Esophagus squamous epithelium (tissue), 5 donors: ENCODE measurements at regions not wholly inside any gene's neighbourhood (a gene's known extent, or its start where the extent isn't known, plus 50 kb on each side); places are given as distances from the start of the nearest gene placed in this dataset.

Source experiments
- DNase-seq: peaks from one replicate; lab custom pipeline; 2025; lab: John Stamatoyannopoulos, UW
- H3K27ac ChIP-seq, 4 donors: fragments of 200-600 bp; sonication (generic); one replicate each; pipeline ENCODE4 v1.5.1; 2016 to 2019; ENCODE audit warnings: mild to moderate bottlenecking in 1 of 4
- H3K27me3 ChIP-seq, 4 donors: fragments of 200-600 bp; sonication (generic); 1 replicate in 3 of 4; 2 replicates in 1 of 4; pipeline versions ENCODE4 v1.5.1 to v1.6.0; 2017 to 2021; ENCODE audit warnings: antibody characterized with exemption in 1 of 4
- H3K36me3 ChIP-seq, 3 donors: fragments of 200-600 bp; sonication (generic); one replicate each; pipeline ENCODE4 v1.5.1; 2016 to 2019
- H3K4me1 ChIP-seq, 3 donors: fragments of 200-600 bp; sonication (generic); one replicate each; pipeline ENCODE4 v1.5.1; 2017 to 2019
- H3K4me3 ChIP-seq, 4 donors: fragments of 200-600 bp; sonication (generic); 1 replicate in 3 of 4; 2 replicates in 1 of 4; pipeline ENCODE4 v1.5.1; 2016 to 2019; ENCODE audit warnings: mild to moderate bottlenecking in 2 of 4, moderate library complexity in 1 of 4
- H3K9me3 ChIP-seq, 3 donors: fragments of 200-600 bp; sonication (generic); one replicate each; pipeline ENCODE4 v1.5.1; 2016 to 2019
- POLR2A ChIP-seq, 4 donors: fragments of 450-650 bp; IDR thresholded peaks; one replicate each; pipeline ENCODE4 v1.6.1; 2017; ENCODE audit warnings: antibody characterized with exemption in 4 of 4, mild to moderate bottlenecking in 4 of 4, moderate library complexity in 3 of 4
- WGBS, 2 donors: methylation state at CpG; one replicate each; pipeline ENCODE4 v1.1.5; 2018; 5-methylcytosine and 5-hydroxymethylcytosine counted together
- intact Hi-C: fragments of 100-400 bp; cut with DNase I; formaldehyde crosslinking; loops from one replicate; pipeline ENCODE4 v1.15.0; 2022
- TF ChIP-seq, protein P1 (sequence below), 6 experiments: fragments of 450-650 bp in 4 of 6; fragments of 200-600 bp in 2 of 6; sonication (generic) in 2 of 6; IDR thresholded peaks; one replicate each; pipeline ENCODE4 v1.5.1; 2016 to 2019; ENCODE audit warnings: antibody characterized with exemption in 6 of 6, mild to moderate bottlenecking in 4 of 6, moderate library complexity in 4 of 6
- donor health status: DM: yes; HTN: yes; CAD: no.

DNA sequence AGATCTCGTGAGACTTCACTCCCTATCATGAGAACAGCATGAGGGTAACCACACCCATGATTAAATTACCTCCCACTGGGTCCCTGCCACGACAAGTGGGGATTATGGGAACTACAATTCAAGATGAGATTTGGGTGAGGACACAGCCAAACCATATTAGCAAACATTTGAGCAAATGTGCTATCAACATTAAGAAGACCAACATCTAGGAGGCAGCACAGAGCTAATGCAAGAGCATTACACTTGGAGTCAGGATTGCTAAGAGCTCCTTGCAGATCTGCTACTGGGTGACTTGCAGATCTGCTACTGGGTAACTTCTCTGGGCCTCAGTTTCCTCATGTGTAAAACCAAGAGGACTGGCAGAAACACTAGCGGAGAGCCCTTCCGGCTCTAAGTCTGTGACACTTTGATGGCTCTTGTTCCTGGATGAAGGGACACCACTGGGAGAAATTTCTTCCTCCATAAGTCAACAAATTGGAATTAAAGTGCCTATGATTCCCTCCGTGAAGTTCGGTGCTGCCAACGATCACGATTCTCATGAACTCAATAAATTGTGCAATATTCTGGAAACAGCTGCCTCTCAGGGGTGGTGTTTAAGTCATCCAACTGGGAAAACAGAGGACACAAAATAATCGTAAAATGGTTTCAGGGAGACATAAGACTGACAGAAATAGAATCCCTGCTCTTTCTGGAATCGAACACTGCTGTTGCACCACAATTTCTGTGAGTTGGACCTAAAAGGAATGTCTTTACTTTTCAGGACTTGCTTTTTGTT, 115.8 kb upstream of the ITGB1 start:
- H3K4me3 ChIP-seq = no peak overlapping the region
- 61 to 74% methylated on average over 10 of the region's 10 CpGs for WGBS, 2 donors
- intact Hi-C loops = no loop called here
- H3K4me1 ChIP-seq = no peaks in the 10 kb centered on the region
- no peaks in the 10 kb centered on the region for H3K36me3 ChIP-seq
- no peak overlapping the region for H3K27ac ChIP-seq
- H3K9me3 ChIP-seq = no peaks in the 10 kb centered on the region
- no peaks in the 10 kb centered on the region for H3K27me3 ChIP-seq
- TF ChIP-seq POLR2A (IDR thresholded peaks at IDR 0.05) = no peak
- TF ChIP-seq, protein P1, sequence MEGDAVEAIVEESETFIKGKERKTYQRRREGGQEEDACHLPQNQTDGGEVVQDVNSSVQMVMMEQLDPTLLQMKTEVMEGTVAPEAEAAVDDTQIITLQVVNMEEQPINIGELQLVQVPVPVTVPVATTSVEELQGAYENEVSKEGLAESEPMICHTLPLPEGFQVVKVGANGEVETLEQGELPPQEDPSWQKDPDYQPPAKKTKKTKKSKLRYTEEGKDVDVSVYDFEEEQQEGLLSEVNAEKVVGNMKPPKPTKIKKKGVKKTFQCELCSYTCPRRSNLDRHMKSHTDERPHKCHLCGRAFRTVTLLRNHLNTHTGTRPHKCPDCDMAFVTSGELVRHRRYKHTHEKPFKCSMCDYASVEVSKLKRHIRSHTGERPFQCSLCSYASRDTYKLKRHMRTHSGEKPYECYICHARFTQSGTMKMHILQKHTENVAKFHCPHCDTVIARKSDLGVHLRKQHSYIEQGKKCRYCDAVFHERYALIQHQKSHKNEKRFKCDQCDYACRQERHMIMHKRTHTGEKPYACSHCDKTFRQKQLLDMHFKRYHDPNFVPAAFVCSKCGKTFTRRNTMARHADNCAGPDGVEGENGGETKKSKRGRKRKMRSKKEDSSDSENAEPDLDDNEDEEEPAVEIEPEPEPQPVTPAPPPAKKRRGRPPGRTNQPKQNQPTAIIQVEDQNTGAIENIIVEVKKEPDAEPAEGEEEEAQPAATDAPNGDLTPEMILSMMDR (IDR thresholded peaks at IDR 0.05) = no peak
- no peak for DNase-seq

DNA sequence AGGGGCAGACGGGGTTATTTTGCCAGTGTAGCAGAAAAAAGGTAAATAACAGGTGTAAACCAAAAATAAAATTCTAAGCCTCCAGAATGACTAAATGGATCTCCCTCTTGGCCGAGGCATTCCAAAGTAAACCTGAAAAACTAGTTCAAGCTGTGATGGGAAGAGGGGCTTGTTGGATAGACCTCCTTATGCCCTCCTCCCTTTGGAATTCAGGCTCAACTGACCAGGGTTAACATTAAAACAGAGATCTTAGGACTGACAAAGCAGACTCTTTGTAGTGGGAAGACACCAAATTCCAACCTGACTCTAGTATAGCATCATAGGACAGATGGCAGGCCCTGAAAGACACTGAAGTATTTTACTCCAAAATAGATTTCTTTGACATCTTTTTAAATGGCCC, 113.8 kb upstream of the ITGB1 start:
- H3K4me3 ChIP-seq = no peak overlapping the region
- H3K36me3 ChIP-seq = no peaks in the 10 kb centered on the region
- intact Hi-C loops = no loop called here
- 50 to 60% methylated on average over 2 of the region's 2 CpGs for WGBS, 2 donors
- DNase-seq = no peak
- no peak overlapping the region for H3K27ac ChIP-seq
- H3K4me1 ChIP-seq = no peaks in the 10 kb centered on the region
- no peaks in the 10 kb centered on the region for H3K9me3 ChIP-seq
- H3K27me3 ChIP-seq = no peaks in the 10 kb centered on the region
- no peak for TF ChIP-seq POLR2A (IDR thresholded peaks at IDR 0.05)
- TF ChIP-seq, protein P1 (IDR thresholded peaks at IDR 0.05) = no peak

DNA sequence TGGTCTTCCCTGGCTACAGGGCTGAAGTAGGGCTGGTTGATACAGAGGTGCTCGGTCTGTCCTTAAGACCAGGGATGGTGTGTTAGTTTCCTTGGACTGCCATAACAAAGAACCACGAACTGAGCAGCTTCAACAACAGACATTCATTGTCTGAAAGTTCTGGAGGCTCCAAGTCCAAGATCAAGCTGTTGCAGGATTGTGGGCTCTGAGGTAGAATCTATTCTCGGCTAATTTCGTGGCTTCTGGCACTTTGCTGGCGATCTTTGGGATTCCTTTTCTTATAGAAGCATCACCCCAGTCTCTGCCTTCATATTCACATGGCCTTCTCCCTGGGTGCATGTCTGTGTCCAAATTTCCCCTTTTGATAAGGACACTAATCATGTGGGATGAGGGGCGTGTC, 112.1 kb upstream of the ITGB1 start:
- TF ChIP-seq POLR2A (IDR thresholded peaks at IDR 0.05) = no peak
- TF ChIP-seq, protein P1 (IDR thresholded peaks at IDR 0.05) = no peak
- no peaks in the 10 kb centered on the region for H3K4me1 ChIP-seq
- no peaks in the 10 kb centered on the region for H3K27me3 ChIP-seq
- WGBS, 2 donors = 89 to 93% methylated on average over 5 of the region's 6 CpGs
- no peak overlapping the region for H3K4me3 ChIP-seq
- H3K9me3 ChIP-seq = no peaks in the 10 kb centered on the region
- intact Hi-C loops = no loop called here
- DNase-seq = no peak
- H3K27ac ChIP-seq = no peak overlapping the region
- H3K36me3 ChIP-seq = no peaks in the 10 kb centered on the region

DNA sequence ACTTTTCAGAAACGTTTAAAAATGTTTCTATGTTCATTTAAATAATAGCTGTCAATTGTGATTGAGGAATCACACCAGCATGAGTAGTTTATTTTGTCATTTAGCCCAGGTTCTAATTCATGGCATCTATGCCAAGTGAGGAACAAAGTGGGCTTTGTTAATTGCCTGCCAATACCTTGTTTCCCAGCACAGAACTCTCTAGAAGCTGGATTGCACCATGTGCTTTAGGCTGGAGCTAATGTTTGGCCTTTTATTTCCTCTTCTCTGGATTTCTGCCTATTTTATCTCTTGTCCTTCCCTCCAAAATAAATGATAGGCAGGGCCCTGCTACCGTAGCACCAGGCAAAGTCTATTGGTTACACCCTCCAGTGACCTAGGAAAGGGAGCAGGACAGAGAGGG, 109.9 kb upstream of the ITGB1 start:
- TF ChIP-seq, protein P1 (IDR thresholded peaks at IDR 0.05) = no peak
- TF ChIP-seq POLR2A (IDR thresholded peaks at IDR 0.05) = no peak
- Histone ChIP-seq H3K27ac (no peak overlapping the region), H3K4me1 (no peaks in the 10 kb centered on the region), H3K9me3 (no peaks in the 10 kb centered on the region), H3K27me3 (no peaks in the 10 kb centered on the region), H3K4me3 (no peak overlapping the region), H3K36me3 (no peaks in the 10 kb centered on the region)
- no peak for DNase-seq
- intact Hi-C loops = no loop called here
- WGBS, 2 donors = 55 to 77% methylated on average over 2 of the region's 2 CpGs

DNA sequence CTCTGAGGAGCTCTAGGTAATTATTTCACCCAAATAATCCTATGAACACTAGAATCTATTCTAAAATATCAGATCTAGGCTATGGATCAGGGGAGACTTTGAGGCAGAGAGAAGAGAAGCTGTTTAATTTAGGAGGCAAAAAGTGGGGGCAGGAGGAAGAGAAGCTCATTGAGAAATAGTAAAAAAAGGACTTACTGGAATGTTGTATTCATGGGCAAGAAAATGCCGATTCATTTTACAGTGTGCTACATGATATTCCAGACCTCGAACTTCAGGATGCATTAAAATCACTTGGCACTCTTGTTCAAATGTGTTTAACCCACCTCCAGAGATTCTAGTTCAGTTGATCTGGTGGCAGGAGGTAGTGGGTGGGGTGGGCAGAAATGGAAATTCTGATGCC, 109.5 kb upstream of the ITGB1 start:
- intact Hi-C loops = no loop called here
- TF ChIP-seq, protein P1 (IDR thresholded peaks at IDR 0.05) = no peak
- H3K9me3 ChIP-seq = no peaks in the 10 kb centered on the region
- WGBS, 2 donors = 79 to 92% methylated on average over 2 of the region's 2 CpGs
- no peaks in the 10 kb centered on the region for H3K4me1 ChIP-seq
- H3K36me3 ChIP-seq = no peaks in the 10 kb centered on the region
- no peak overlapping the region for H3K4me3 ChIP-seq
- DNase-seq = no peak
- no peaks in the 10 kb centered on the region for H3K27me3 ChIP-seq
- no peak overlapping the region for H3K27ac ChIP-seq
